GM10248 (cell line): ENCODE measurements at regions not wholly inside any gene's neighbourhood (a gene's known extent, or its start where the extent isn't known, plus 50 kb on each side); places are given as distances from the start of the nearest gene placed in this dataset.
A peak's percentile ranks its signal among the peaks of the same experiment; 100 is the strongest.

Experiments used
- CTCF ChIA-PET: fragments of 300-600 bp; sonication (Branson Sonifier 250); formaldehyde crosslinking; extraction: SDS; loops from one replicate; lab custom pipeline; 2021; ENCODE audit warnings: antibody characterized with exemption; lab: Yijun Ruan, JAX
- POLR2A ChIA-PET: fragments of 350-650 bp; sonication (Branson Sonifier 250); formaldehyde crosslinking; extraction: SDS; loops from one replicate; lab custom pipeline; 2020; ENCODE audit warnings: antibody characterized with exemption; lab: Yijun Ruan, JAX
- DNase-seq: peaks from one replicate; pipeline ENCODE4 v3.0.0; 2012; ENCODE audit errors: extremely low spot score
- CTCF ChIP-seq: IDR thresholded peaks from 2 replicates; pipeline ENCODE4 v1.5.1; 2012; ENCODE audit warnings: mild to moderate bottlenecking, low read depth; ENCODE audit errors: extremely low read depth, missing control alignments, control extremely low read depth

GRCh38 chr4:83174844-83175414 lies 60.4 kb upstream of the PLAC8 start:
- ChIA-PET CTCF (no interaction called here), POLR2A (no interaction called here)
- peak; percentile 33 for DNase-seq
- no peak for TF ChIP-seq CTCF

- no peak for TF ChIP-seq CTCF
- DNase-seq: no peak
- ChIA-PET POLR2A (no interaction called here), CTCF (interaction anchor here (1.0 kb wide), 1 partner anchor 26 kb away, joined by 3 read pairs; no protein-coding TSS in a partner anchor)
Observed at GRCh38 chr4:83172371-83172770, 57.8 kb upstream of the PLAC8 start.

GRCh38 chr4:83171436-83172039 lies 57.0 kb upstream of the PLAC8 start:
- POLR2A ChIA-PET: no interaction called here
- TF ChIP-seq CTCF: no peak
- CTCF ChIA-PET: no interaction called here
- no peak for DNase-seq

- DNase-seq: no peak
- CTCF ChIA-PET: no interaction called here
- no peak for TF ChIP-seq CTCF
- POLR2A ChIA-PET: no interaction called here
Observed at GRCh38 chr4:83170952-83171399, 56.4 kb upstream of the PLAC8 start.
